Caco-2 (cell line): ENCODE measurements at regions not wholly inside any gene's neighbourhood (a gene's known extent, or its start where the extent isn't known, plus 50 kb on each side); places are given as distances from the start of the nearest gene placed in this dataset.

Source experiments
- BruUV-seq: library from RNA; stranded (reverse); fragments of 400-500 nt; replicated peaks from 2 replicates; lab custom pipeline; 2021; lab: Mats Ljungman, UMichigan
- CTCF ChIA-PET: fragments of 300-600 bp; sonication (Branson Sonifier 250); formaldehyde crosslinking; loops from one replicate; lab custom pipeline; 2022; ENCODE audit warnings: antibody characterized with exemption; lab: Charles Lee
- POLR2A ChIA-PET: fragments of 300-600 bp; sonication (Branson Sonifier 250); formaldehyde crosslinking; loops from one replicate; lab custom pipeline; 2022; ENCODE audit warnings: antibody characterized with exemption; lab: Charles Lee
- DNase-seq, 2 experiments: peaks; one replicate each; pipeline versions ENCODE4 v3.0.0 to v3.0.0-alpha.2; 2020 to 2022
- H3K27me3 ChIP-seq: replicated peaks from 2 replicates; pipeline ENCODE4 v1.6.0; 2011; ENCODE audit warnings: low read length; ENCODE audit not compliant: control insufficient read depth, insufficient read depth
- H3K36me3 ChIP-seq: 2 replicates; pipeline ENCODE4 v1.5.1; 2011; ENCODE audit warnings: low read length; ENCODE audit not compliant: control insufficient read depth, insufficient read depth
- H3K4me1 ChIP-seq: fragments of 250-450 bp; sonication (Bioruptor Pico); 2 replicates; pipeline ENCODE4 v1.5.1; 2020; ENCODE audit warnings: mild to moderate bottlenecking
- H3K4me3 ChIP-seq: 2 replicates; pipeline ENCODE4 v1.5.1; 2011; ENCODE audit warnings: low read depth, mild to moderate bottlenecking, control low read depth, low read length
- H3K9me3 ChIP-seq: fragments of 250-450 bp; sonication (Bioruptor Pico); 2 replicates; pipeline ENCODE4 v1.5.1; 2020; ENCODE audit warnings: mild to moderate bottlenecking, moderate library complexity
- H3K27ac Mint-ChIP-seq: one replicate; pipeline ENCODE4 v1.8.0; 2022; ENCODE audit warnings: mixed read lengths; ENCODE audit not compliant: unreplicated experiment
- H3K27me3 Mint-ChIP-seq: one replicate; pipeline ENCODE4 v1.8.0; 2022; ENCODE audit warnings: mixed read lengths; ENCODE audit not compliant: insufficient read depth, unreplicated experiment
- H3K36me3 Mint-ChIP-seq: one replicate; pipeline ENCODE4 v1.8.0; 2022; ENCODE audit warnings: mild to moderate bottlenecking, mixed read lengths; ENCODE audit not compliant: insufficient read depth, unreplicated experiment
- H3K4me1 Mint-ChIP-seq: one replicate; pipeline ENCODE4 v1.8.0; 2022; ENCODE audit warnings: low read depth, mixed read lengths; ENCODE audit not compliant: unreplicated experiment
- H3K4me3 Mint-ChIP-seq: one replicate; pipeline ENCODE4 v1.8.0; 2022; ENCODE audit warnings: mild to moderate bottlenecking, moderate library complexity, mixed read lengths; ENCODE audit not compliant: unreplicated experiment
- H3K9me3 Mint-ChIP-seq: one replicate; pipeline ENCODE4 v1.8.0; 2022; ENCODE audit warnings: mixed read lengths; ENCODE audit not compliant: unreplicated experiment
- intact Hi-C: fragments of 100-400 bp; cut with micrococcal nuclease; formaldehyde crosslinking; loops from one replicate; pipeline ENCODE4 v1.10.0; 2022; ENCODE audit not compliant: unreplicated experiment
- TF ChIP-seq, protein P1 (sequence below), 2 experiments: fragments of 200-600 bp in 1 of 2; IDR thresholded peaks; 1 replicate in 1 of 2; 2 replicates in 1 of 2; pipeline versions ENCODE4 v1.5.1 to v1.8.0; 2011 to 2022; ENCODE audit warnings: antibody characterized with exemption in 1 of 2, control low read depth in 1 of 2, inconsistent platforms in 1 of 2, low read depth in 1 of 2, low read length in 1 of 2, mild to moderate bottlenecking in 1 of 2, moderate library complexity in 1 of 2; ENCODE audit not compliant: insufficient read depth in 1 of 2, severe bottlenecking in 1 of 2, unreplicated experiment in 1 of 2

DNA sequence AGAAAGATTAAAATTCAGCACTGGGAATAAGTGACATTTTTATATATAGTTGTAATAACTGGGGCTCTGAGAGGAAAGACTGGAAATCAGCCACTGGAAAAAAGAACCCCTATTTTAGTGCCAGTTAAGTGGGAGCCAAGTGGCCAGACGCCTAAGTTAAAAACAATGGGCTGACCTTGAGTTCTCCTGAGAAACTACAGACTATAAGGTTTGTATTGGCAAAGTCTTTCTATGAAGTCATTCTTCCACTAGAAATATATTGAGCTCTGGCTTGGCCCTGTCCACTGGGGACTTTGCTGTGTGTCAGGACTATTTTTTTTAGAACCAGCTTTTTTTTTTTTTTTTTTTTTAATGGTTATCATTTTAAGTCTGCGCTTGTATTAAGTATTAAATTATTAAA lies 210.6 kb upstream of the FZD8 start:
- Histone ChIP-seq H3K36me3 (no peaks in the 10 kb centered on the region), H3K4me3 (no peak overlapping the region), H3K27me3 (no peaks in the 10 kb centered on the region), H3K4me1 (no peaks in the 10 kb centered on the region), H3K9me3 (peaks cover 4% of the 10 kb centered on the region; the same call in 1 of the 2 replicates)
- POLR2A ChIA-PET = no interaction called here
- no peak overlapping the region for H3K27ac Mint-ChIP-seq
- peaks cover 4% of the 10 kb centered on the region for H3K4me1 Mint-ChIP-seq
- no peaks in the 10 kb centered on the region for H3K36me3 Mint-ChIP-seq
- no peak overlapping the region for H3K4me3 Mint-ChIP-seq
- TF ChIP-seq, protein P1, sequence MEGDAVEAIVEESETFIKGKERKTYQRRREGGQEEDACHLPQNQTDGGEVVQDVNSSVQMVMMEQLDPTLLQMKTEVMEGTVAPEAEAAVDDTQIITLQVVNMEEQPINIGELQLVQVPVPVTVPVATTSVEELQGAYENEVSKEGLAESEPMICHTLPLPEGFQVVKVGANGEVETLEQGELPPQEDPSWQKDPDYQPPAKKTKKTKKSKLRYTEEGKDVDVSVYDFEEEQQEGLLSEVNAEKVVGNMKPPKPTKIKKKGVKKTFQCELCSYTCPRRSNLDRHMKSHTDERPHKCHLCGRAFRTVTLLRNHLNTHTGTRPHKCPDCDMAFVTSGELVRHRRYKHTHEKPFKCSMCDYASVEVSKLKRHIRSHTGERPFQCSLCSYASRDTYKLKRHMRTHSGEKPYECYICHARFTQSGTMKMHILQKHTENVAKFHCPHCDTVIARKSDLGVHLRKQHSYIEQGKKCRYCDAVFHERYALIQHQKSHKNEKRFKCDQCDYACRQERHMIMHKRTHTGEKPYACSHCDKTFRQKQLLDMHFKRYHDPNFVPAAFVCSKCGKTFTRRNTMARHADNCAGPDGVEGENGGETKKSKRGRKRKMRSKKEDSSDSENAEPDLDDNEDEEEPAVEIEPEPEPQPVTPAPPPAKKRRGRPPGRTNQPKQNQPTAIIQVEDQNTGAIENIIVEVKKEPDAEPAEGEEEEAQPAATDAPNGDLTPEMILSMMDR (IDR thresholded peaks at IDR 0.05; ENCODE audit: insufficient read depth in 1 of 2, low read depth in 1 of 2, low read length in 1 of 2, severe bottlenecking in 1 of 2, unreplicated experiment in 1 of 2) = no peak
- no peaks in the 10 kb centered on the region for H3K9me3 Mint-ChIP-seq
- intact Hi-C loops = no loop called here
- CTCF ChIA-PET = no interaction called here
- no TSS peak for BruUV-seq
- no peak for DNase-seq
- H3K27me3 Mint-ChIP-seq = peaks cover 20% of the 10 kb centered on the region

DNA sequence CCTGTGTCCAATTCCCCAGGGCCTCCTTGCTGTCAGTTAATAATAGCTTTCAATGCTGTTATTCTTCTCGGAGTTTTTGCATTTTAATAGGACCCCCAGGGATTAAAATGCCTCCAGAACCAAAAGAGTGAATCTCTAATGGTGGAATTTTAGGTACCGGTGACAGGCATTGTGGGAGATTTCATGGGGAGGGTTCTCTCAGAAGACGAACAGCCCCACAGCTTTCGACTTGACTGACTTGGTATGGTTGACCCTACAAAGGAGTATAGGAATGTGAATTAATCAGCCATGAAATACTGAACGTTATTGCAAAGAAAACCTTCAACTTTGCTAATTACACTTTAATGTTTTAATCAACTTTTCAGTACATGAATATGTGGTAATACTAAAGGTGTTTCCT lies 206.3 kb upstream of the FZD8 start:
- Histone ChIP-seq H3K4me1 (no peaks in the 10 kb centered on the region), H3K27me3 (no peaks in the 10 kb centered on the region), H3K9me3 (peaks cover 4% of the 10 kb centered on the region; the same call in 1 of the 2 replicates), H3K4me3 (no peak overlapping the region), H3K36me3 (no peaks in the 10 kb centered on the region)
- no peaks in the 10 kb centered on the region for H3K36me3 Mint-ChIP-seq
- ChIA-PET CTCF (no interaction called here), POLR2A (no interaction called here)
- no peaks in the 10 kb centered on the region for H3K9me3 Mint-ChIP-seq
- no TSS peak for BruUV-seq
- H3K27ac Mint-ChIP-seq = no peak overlapping the region
- intact Hi-C loops = no loop called here
- no peak for DNase-seq
- TF ChIP-seq, protein P1 (IDR thresholded peaks at IDR 0.05; ENCODE audit: insufficient read depth in 1 of 2, low read depth in 1 of 2, low read length in 1 of 2, severe bottlenecking in 1 of 2, unreplicated experiment in 1 of 2) = no peak
- H3K4me1 Mint-ChIP-seq = peaks cover 4% of the 10 kb centered on the region
- peaks cover 14% of the 10 kb centered on the region for H3K27me3 Mint-ChIP-seq
- no peak overlapping the region for H3K4me3 Mint-ChIP-seq

GRCh38 chr10:35844686-35845085 lies 202.6 kb upstream of the FZD8 start:
- H3K27me3 ChIP-seq = no peaks in the 10 kb centered on the region
- H3K36me3 ChIP-seq = no peaks in the 10 kb centered on the region
- H3K4me3 ChIP-seq = no peak overlapping the region
- peaks cover 4% of the 10 kb centered on the region for H3K4me1 Mint-ChIP-seq
- H3K27me3 Mint-ChIP-seq = peaks cover 6% of the 10 kb centered on the region
- peaks cover 11% of the 10 kb centered on the region for H3K9me3 Mint-ChIP-seq
- no peak overlapping the region for H3K27ac Mint-ChIP-seq
- TF ChIP-seq, protein P1 (IDR thresholded peaks at IDR 0.05; ENCODE audit: insufficient read depth in 1 of 2, low read depth in 1 of 2, low read length in 1 of 2, severe bottlenecking in 1 of 2, unreplicated experiment in 1 of 2) = no peak
- CTCF ChIA-PET = no interaction called here
- BruUV-seq = no TSS peak
- H3K9me3 ChIP-seq = peaks cover 8% of the 10 kb centered on the region
- POLR2A ChIA-PET = no interaction called here
- no peaks in the 10 kb centered on the region for H3K36me3 Mint-ChIP-seq
- DNase-seq = no peak
- no peak overlapping the region for H3K4me3 Mint-ChIP-seq
- intact Hi-C loops = no loop called here
- no peaks in the 10 kb centered on the region for H3K4me1 ChIP-seq
